ENCODE measurements at regions not wholly inside any gene's neighbourhood (a gene's known extent, or its start where the extent isn't known, plus 50 kb on each side); places are given as distances from the start of the nearest gene placed in this dataset.

GRCh38 chr14:104345621-104346462 lies 207.5 kb downstream of the KIF26A start:
- TF ChIP-seq REST (IDR thresholded peaks at IDR 0.05; ENCODE audit: borderline replicate concordance): no peak
- no peak for TF ChIP-seq CTCF (IDR thresholded peaks at IDR 0.05; ENCODE audit: poor library complexity, severe bottlenecking)
- TF ChIP-seq TAF1 (IDR thresholded peaks at IDR 0.05; ENCODE audit: low read depth): no peak
- TF ChIP-seq POLR2AphosphoS5 (IDR thresholded peaks at IDR 0.05): no peak
- TF ChIP-seq EP300 (conservative IDR thresholded peaks at IDR 0.05; ENCODE audit: poor library complexity, severe bottlenecking): no peak
- TF ChIP-seq RAD21 (conservative IDR thresholded peaks at IDR 0.05): no peak
- no peak for TF ChIP-seq SMC3 (conservative IDR thresholded peaks at IDR 0.05; ENCODE audit: poor library complexity)
- TF ChIP-seq EZH2 (IDR thresholded peaks at IDR 0.05; ENCODE audit: borderline replicate concordance, insufficient read depth, low read length, poor library complexity, severe bottlenecking): no peak
- no peak for TF ChIP-seq MXI1 (conservative IDR thresholded peaks at IDR 0.05; ENCODE audit: poor library complexity, severe bottlenecking)
